Esophagus muscularis mucosa (tissue), 4 donors: ENCODE measurements at regions not wholly inside any gene's neighbourhood (a gene's known extent, or its start where the extent isn't known, plus 50 kb on each side); places are given as distances from the start of the nearest gene placed in this dataset.

ENCODE experiments used
- CTCF ChIP-seq, 3 experiments: fragments of 200-600 bp in 2 of 3; fragments of 450-650 bp in 1 of 3; sonication (generic) in 2 of 3; IDR thresholded peaks; one replicate each; pipeline ENCODE4 v1.5.1; 2017 to 2019; ENCODE audit warnings: antibody characterized with exemption in 3 of 3, mild to moderate bottlenecking in 2 of 3, moderate library complexity in 1 of 3
- EP300 ChIP-seq: sonication (generic); formaldehyde crosslinking; IDR thresholded peaks from one replicate; pipeline ENCODE4 v1.6.1; 2017; ENCODE audit warnings: antibody characterized with exemption
- POLR2A ChIP-seq: fragments of 450-650 bp; IDR thresholded peaks from one replicate; pipeline ENCODE4 v1.6.1; 2017; ENCODE audit warnings: antibody characterized with exemption, moderate library complexity, mild to moderate bottlenecking, low read depth
- POLR2AphosphoS5 ChIP-seq, 2 donors: sonication (generic); formaldehyde crosslinking; IDR thresholded peaks; one replicate each; pipeline ENCODE4 v1.6.1; 2017; ENCODE audit warnings: antibody characterized with exemption in 2 of 2

GRCh38 chrX:45472968-45473367 lies 272.3 kb upstream of the DIPK2B start:
- TF ChIP-seq CTCF (IDR thresholded peaks at IDR 0.05) (no peak), POLR2A (no peak), POLR2AphosphoS5 (IDR thresholded peaks at IDR 0.05) (no peak), EP300 (no peak)
